Stimulated activated naive B cell treated with anti-CD40 and anti-IgM and Interleukin-4, amounts not matched to agents 10 μg/mL and 1 μg/mL and 100 μg/mL, for 72 hours (primary cell): ENCODE measurements at regions not wholly inside any gene's neighbourhood (a gene's known extent, or its start where the extent isn't known, plus 50 kb on each side); places are given as distances from the start of the nearest gene placed in this dataset.
"Not testable (repeated sequence)": the region's sequence is repeated elsewhere in the genome, so short reads cannot be mapped to it uniquely, and the experiment has no call there.

ENCODE experiments used
- ATAC-seq, 2 donors: fragments of 150-1000 bp; cut with Tn5 transposase; replicated peaks; 2 replicates each; pipeline ENCODE4 v1.10.0; 2021; ENCODE audit warnings: moderate library complexity in 1 of 2
- DNase-seq: peaks from one replicate; pipeline ENCODE4 v3.0.0; 2021
- H3K27ac Mint-ChIP-seq: one replicate; pipeline ENCODE4 v1.8.0; 2022; ENCODE audit warnings: mild to moderate bottlenecking, mixed read lengths
- H3K27me3 Mint-ChIP-seq, 2 donors: one replicate each; pipeline ENCODE4 v1.8.0; 2022; ENCODE audit warnings: mixed read lengths in 2 of 2
- H3K36me3 Mint-ChIP-seq, 2 donors: one replicate each; pipeline ENCODE4 v1.8.0; 2022; ENCODE audit warnings: mixed read lengths in 2 of 2, mild to moderate bottlenecking in 1 of 2
- H3K4me1 Mint-ChIP-seq, 2 donors: one replicate each; pipeline ENCODE4 v1.8.0; 2022; ENCODE audit warnings: mixed read lengths in 2 of 2, mild to moderate bottlenecking in 1 of 2
- H3K4me3 Mint-ChIP-seq, 2 donors: one replicate each; pipeline ENCODE4 v1.8.0; 2022; ENCODE audit warnings: mild to moderate bottlenecking in 2 of 2, mixed read lengths in 2 of 2, moderate library complexity in 1 of 2
- H3K9me3 Mint-ChIP-seq, 2 donors: one replicate each; pipeline ENCODE4 v1.8.0; 2022; ENCODE audit warnings: mixed read lengths in 2 of 2, mild to moderate bottlenecking in 1 of 2

- ATAC-seq (no peak), DNase-seq (no peak)
- Mint-ChIP-seq H3K27me3 (no peaks in the 10 kb centered on the region), H3K4me1 (no peaks in the 10 kb centered on the region), H3K36me3 (no peaks in the 10 kb centered on the region), H3K27ac (no peak overlapping the region), H3K9me3 (no peaks in the 10 kb centered on the region), H3K4me3 (no peak overlapping the region)
Observed at GRCh38 chr2:208627916-208628315, 221.3 kb downstream of the PTH2R start.

GRCh38 chr2:208638059-208638458 lies 231.5 kb downstream of the PTH2R start:
- ATAC-seq (no peak), DNase-seq (no peak)
- Mint-ChIP-seq H3K4me1 (no peaks in the 10 kb centered on the region), H3K9me3 (no peaks in the 10 kb centered on the region), H3K27me3 (no peaks in the 10 kb centered on the region), H3K4me3 (no peak overlapping the region), H3K27ac (no peak overlapping the region), H3K36me3 (no peaks in the 10 kb centered on the region)

GRCh38 chr2:208642125-208642779 lies 235.7 kb downstream of the PTH2R start:
- Mint-ChIP-seq H3K9me3 (peaks cover 4% of the 10 kb centered on the region in 2 donors), H3K36me3 (no peaks in the 10 kb centered on the region), H3K4me1 (no peaks in the 10 kb centered on the region), H3K4me3 (no peak overlapping the region), H3K27ac (no peak overlapping the region), H3K27me3 (no peaks in the 10 kb centered on the region)
- ATAC-seq (no peak), DNase-seq (no peak)

- Mint-ChIP-seq H3K4me3 (no peak overlapping the region), H3K36me3 (no peaks in the 10 kb centered on the region)
- no peak for ATAC-seq
Observed at GRCh38 chr2:208643145-208643544, 236.6 kb downstream of the PTH2R start.

GRCh38 chr2:208645226-208645625 lies 238.6 kb downstream of the PTH2R start:
- Mint-ChIP-seq H3K4me1 (no peaks in the 10 kb centered on the region), H3K27me3 (no peaks in the 10 kb centered on the region), H3K27ac (no peak overlapping the region), H3K4me3 (no peak overlapping the region), H3K9me3 (peaks cover 4% of the 10 kb centered on the region in 2 donors), H3K36me3 (no peaks in the 10 kb centered on the region)
- DNase-seq (no peak), ATAC-seq (no peak)

More at GRCh38 chr2:208643145-208643544, 236.6 kb downstream of the PTH2R start:
- Mint-ChIP-seq H3K27me3 (no peaks in the 10 kb centered on the region), H3K27ac (no peak overlapping the region), H3K4me1 (no peaks in the 10 kb centered on the region), H3K9me3 (peaks cover 4% of the 10 kb centered on the region in 2 donors)
- DNase-seq = no peak

- Mint-ChIP-seq H3K4me1 (no peaks in the 10 kb centered on the region), H3K9me3 (peaks cover 4 to 8% of the 10 kb centered on the region in 2 donors), H3K4me3 (no peak overlapping the region), H3K27ac (no peak overlapping the region), H3K27me3 (no peaks in the 10 kb centered on the region), H3K36me3 (no peaks in the 10 kb centered on the region)
- ATAC-seq (no peak), DNase-seq (no peak)
Observed at GRCh38 chr2:208648368-208648767, 241.8 kb downstream of the PTH2R start.

- H3K4me3 Mint-ChIP-seq = no peak overlapping the region
- H3K36me3 Mint-ChIP-seq = no peaks in the 10 kb centered on the region
- no peak for ATAC-seq
Observed at GRCh38 chr2:208653383-208653782, 246.8 kb downstream of the PTH2R start.

GRCh38 chr2:208654056-208654455 lies 247.5 kb downstream of the PTH2R start:
- Mint-ChIP-seq H3K27me3 (no peaks in the 10 kb centered on the region), H3K36me3 (no peaks in the 10 kb centered on the region), H3K27ac (no peak overlapping the region), H3K9me3 (peaks cover 0 to 5% of the 10 kb centered on the region in 2 donors), H3K4me1 (no peaks in the 10 kb centered on the region), H3K4me3 (no peak overlapping the region)
- DNase-seq (no peak), ATAC-seq (no peak)

More at GRCh38 chr2:208653383-208653782, 246.8 kb downstream of the PTH2R start:
- DNase-seq = no peak
- no peaks in the 10 kb centered on the region for H3K27me3 Mint-ChIP-seq
- H3K27ac Mint-ChIP-seq = no peak overlapping the region
- no peaks in the 10 kb centered on the region for H3K4me1 Mint-ChIP-seq
- H3K9me3 Mint-ChIP-seq = peaks cover 0 to 5% of the 10 kb centered on the region in 2 donors

- Mint-ChIP-seq H3K9me3 (peaks cover 5 to 8% of the 10 kb centered on the region in 2 donors), H3K36me3 (no peaks in the 10 kb centered on the region), H3K27me3 (no peaks in the 10 kb centered on the region), H3K4me1 (no peaks in the 10 kb centered on the region), H3K27ac (no peak overlapping the region), H3K4me3 (no peak overlapping the region)
- DNase-seq (no peak), ATAC-seq (no peak)
Observed at GRCh38 chr2:208657468-208657867, 250.9 kb downstream of the PTH2R start.

GRCh38 chr2:208669394-208669793 lies 262.8 kb downstream of the PTH2R start:
- DNase-seq = no peak
- ATAC-seq = no peak
- Mint-ChIP-seq H3K27ac (no peak overlapping the region), H3K9me3 (no peaks in the 10 kb centered on the region), H3K4me1 (no peaks in the 10 kb centered on the region), H3K27me3 (no peaks in the 10 kb centered on the region), H3K4me3 (no peak overlapping the region), H3K36me3 (no peaks in the 10 kb centered on the region)

GRCh38 chr2:208671284-208671683 lies 264.7 kb downstream of the PTH2R start:
- H3K9me3 Mint-ChIP-seq = no peaks in the 10 kb centered on the region
- no peak overlapping the region for H3K27ac Mint-ChIP-seq
- no peaks in the 10 kb centered on the region for H3K27me3 Mint-ChIP-seq
- DNase-seq = no peak
- no peak overlapping the region for H3K4me3 Mint-ChIP-seq
- no peaks in the 10 kb centered on the region for H3K36me3 Mint-ChIP-seq
- H3K4me1 Mint-ChIP-seq = no peaks in the 10 kb centered on the region
- no peak for ATAC-seq

GRCh38 chr2:208671886-208672680 lies 265.5 kb downstream of the PTH2R start:
- no peak overlapping the region for H3K27ac Mint-ChIP-seq
- no peaks in the 10 kb centered on the region for H3K4me1 Mint-ChIP-seq
- no peaks in the 10 kb centered on the region for H3K9me3 Mint-ChIP-seq
- H3K36me3 Mint-ChIP-seq = no peaks in the 10 kb centered on the region
- no peaks in the 10 kb centered on the region for H3K27me3 Mint-ChIP-seq
- DNase-seq (no peak), ATAC-seq (no peak)
- no peak overlapping the region for H3K4me3 Mint-ChIP-seq

- H3K9me3 Mint-ChIP-seq = peaks cover 0 to 3% of the 10 kb centered on the region in 2 donors
- H3K36me3 Mint-ChIP-seq = no peaks in the 10 kb centered on the region
- DNase-seq (no peak), ATAC-seq (no peak)
- H3K27me3 Mint-ChIP-seq = no peaks in the 10 kb centered on the region
- H3K4me3 Mint-ChIP-seq = no peak overlapping the region
- H3K27ac Mint-ChIP-seq = no peak overlapping the region
- no peaks in the 10 kb centered on the region for H3K4me1 Mint-ChIP-seq
Observed at GRCh38 chr2:208673631-208674030, 267.0 kb downstream of the PTH2R start.

- Mint-ChIP-seq H3K9me3 (peaks cover 0 to 7% of the 10 kb centered on the region in 2 donors), H3K4me1 (no peaks in the 10 kb centered on the region), H3K27ac (no peak overlapping the region), H3K4me3 (no peak overlapping the region), H3K27me3 (no peaks in the 10 kb centered on the region), H3K36me3 (no peaks in the 10 kb centered on the region)
- DNase-seq (no peak), ATAC-seq (no peak)
Observed at GRCh38 chr2:208674919-208675318, 268.3 kb downstream of the PTH2R start.

GRCh38 chr2:208685929-208686328 lies 279.3 kb downstream of the PTH2R start:
- not testable (repeated sequence) for H3K27me3 Mint-ChIP-seq, H3K4me3 Mint-ChIP-seq, H3K36me3 Mint-ChIP-seq, DNase-seq, H3K4me1 Mint-ChIP-seq, H3K27ac Mint-ChIP-seq, ATAC-seq
- peaks cover 8 to 15% of the 10 kb centered on the region in 2 donors for H3K9me3 Mint-ChIP-seq
